ENCODE measurements at regions not wholly inside any gene's neighbourhood (a gene's known extent, or its start where the extent isn't known, plus 50 kb on each side); places are given as distances from the start of the nearest gene placed in this dataset.
A peak's percentile ranks its signal among the peaks of the same experiment; 100 is the strongest.
"Not testable (repeated sequence)": the region's sequence is repeated elsewhere in the genome, so short reads cannot be mapped to it uniquely, and the experiment has no call there.

DNA sequence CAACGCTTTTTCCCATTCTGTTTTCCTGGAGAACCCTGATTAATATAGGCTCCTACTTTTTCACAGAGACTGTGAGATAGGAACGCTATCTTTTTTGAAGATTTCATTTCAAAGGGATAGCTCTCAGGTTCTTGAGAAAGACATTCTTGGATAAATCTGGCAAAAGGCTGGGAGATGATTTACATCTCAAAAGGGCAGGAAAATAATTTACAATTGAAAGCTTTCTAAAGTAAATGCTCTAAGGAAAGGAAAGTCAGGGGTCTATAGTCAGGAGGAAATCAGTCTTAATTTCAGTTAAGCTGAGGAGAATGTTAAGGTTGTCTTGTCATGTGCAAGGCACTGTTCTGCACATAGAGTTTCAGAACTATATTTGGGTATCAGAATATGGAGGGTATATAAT, 278.8 kb downstream of the KIF20B start:
- Mint-ChIP-seq H3K9me3 (no peaks in the 10 kb centered on the region), H3K4me1 (peaks cover 6% of the 10 kb centered on the region), H3K27ac (no peak overlapping the region), H3K36me3 (ENCODE audit: low read depth) (no peaks in the 10 kb centered on the region), H3K27me3 (ENCODE audit: low read depth) (peaks cover 6% of the 10 kb centered on the region), H3K4me3 (no peak overlapping the region)
- no peak for TF ChIP-seq CTCF (IDR thresholded peaks at IDR 0.05; ENCODE audit: unreplicated experiment in 3 of 3)

DNA sequence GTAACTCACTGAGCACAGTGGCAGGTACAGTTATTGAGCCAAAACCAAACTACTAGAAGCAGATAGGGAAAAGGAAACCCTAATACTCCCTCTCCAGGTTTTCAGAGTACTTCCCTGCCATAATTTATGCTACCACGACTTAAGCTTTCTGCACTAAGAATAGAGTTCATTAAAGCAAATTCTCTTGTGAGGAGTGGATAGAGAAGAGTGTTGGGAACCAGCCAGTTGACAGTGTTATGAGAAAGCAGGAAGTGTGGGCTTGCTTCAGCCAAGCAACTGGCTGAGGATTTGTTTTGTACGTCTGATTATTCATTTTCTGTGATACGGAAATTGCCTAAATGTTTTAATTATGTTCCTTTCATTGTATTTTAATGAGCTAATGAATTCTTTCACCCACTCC, 280.5 kb downstream of the KIF20B start:
- Mint-ChIP-seq H3K9me3 (no peaks in the 10 kb centered on the region), H3K4me1 (peaks cover 6% of the 10 kb centered on the region), H3K4me3 (no peak overlapping the region), H3K27ac (peak overlapping the region in 1 of 3 experiments; percentile 50), H3K36me3 (ENCODE audit: low read depth) (no peaks in the 10 kb centered on the region), H3K27me3 (ENCODE audit: low read depth) (peaks cover 6% of the 10 kb centered on the region)
- no peak for TF ChIP-seq CTCF (IDR thresholded peaks at IDR 0.05; ENCODE audit: unreplicated experiment in 3 of 3)

- H3K9me3 Mint-ChIP-seq, result peaks cover 2% of the 10 kb centered on the region
- TF ChIP-seq CTCF (IDR thresholded peaks at IDR 0.05; ENCODE audit: unreplicated experiment in 3 of 3), result no peak
- peaks cover 6% of the 10 kb centered on the region for H3K4me1 Mint-ChIP-seq
- no peak overlapping the region for H3K4me3 Mint-ChIP-seq
- peak overlapping the region in 1 of 3 experiments; percentile 43 for H3K27ac Mint-ChIP-seq
- H3K27me3 Mint-ChIP-seq (ENCODE audit: low read depth), result no peaks in the 10 kb centered on the region
- no peaks in the 10 kb centered on the region for H3K36me3 Mint-ChIP-seq (ENCODE audit: low read depth)
These were observed 284.1 kb downstream of the KIF20B start for GRCh38 chr10:89985446-89985845.

DNA sequence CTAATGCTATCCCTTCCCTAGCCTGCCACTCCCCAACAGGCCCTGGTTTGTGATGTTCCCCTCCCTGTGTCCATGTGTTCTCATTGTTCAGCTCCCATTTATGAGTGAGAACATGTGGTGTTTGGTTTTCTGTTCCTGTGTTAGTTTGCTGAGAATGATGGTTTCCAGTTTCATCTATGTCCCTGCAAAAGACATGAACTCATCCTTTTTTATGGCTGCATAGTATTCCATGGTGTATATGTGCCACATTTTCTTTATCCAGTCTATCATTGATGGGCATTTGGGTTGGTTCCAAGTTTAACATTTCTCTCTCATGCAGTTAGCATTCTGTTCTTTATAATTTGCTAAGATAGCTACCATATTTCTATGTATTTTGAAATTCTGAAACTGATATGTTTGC, 287.0 kb downstream of the KIF20B start:
- not testable (repeated sequence) for H3K27me3 Mint-ChIP-seq (ENCODE audit: low read depth); H3K36me3 Mint-ChIP-seq (ENCODE audit: low read depth); H3K4me3 Mint-ChIP-seq; H3K27ac Mint-ChIP-seq; H3K4me1 Mint-ChIP-seq; H3K9me3 Mint-ChIP-seq

- Mint-ChIP-seq H3K4me3 (no peak overlapping the region), H3K27ac (no peak overlapping the region), H3K4me1 (no peaks in the 10 kb centered on the region), H3K27me3 (ENCODE audit: low read depth) (no peaks in the 10 kb centered on the region), H3K36me3 (ENCODE audit: low read depth) (no peaks in the 10 kb centered on the region), H3K9me3 (peaks cover 11% of the 10 kb centered on the region)
- no peak for TF ChIP-seq CTCF (IDR thresholded peaks at IDR 0.05; ENCODE audit: unreplicated experiment in 3 of 3)
These were observed 291.2 kb downstream of the KIF20B start for GRCh38 chr10:89992575-89992974.

GRCh38 chr10:90007226-90007625, 305.8 kb downstream of the KIF20B start:
- Mint-ChIP-seq H3K36me3 (ENCODE audit: low read depth) (no peaks in the 10 kb centered on the region), H3K4me3 (no peak overlapping the region), H3K27ac (no peak overlapping the region), H3K9me3 (peaks cover 8% of the 10 kb centered on the region), H3K27me3 (ENCODE audit: low read depth) (no peaks in the 10 kb centered on the region), H3K4me1 (no peaks in the 10 kb centered on the region)
- TF ChIP-seq CTCF (IDR thresholded peaks at IDR 0.05; ENCODE audit: unreplicated experiment in 3 of 3), result no peak

DNA sequence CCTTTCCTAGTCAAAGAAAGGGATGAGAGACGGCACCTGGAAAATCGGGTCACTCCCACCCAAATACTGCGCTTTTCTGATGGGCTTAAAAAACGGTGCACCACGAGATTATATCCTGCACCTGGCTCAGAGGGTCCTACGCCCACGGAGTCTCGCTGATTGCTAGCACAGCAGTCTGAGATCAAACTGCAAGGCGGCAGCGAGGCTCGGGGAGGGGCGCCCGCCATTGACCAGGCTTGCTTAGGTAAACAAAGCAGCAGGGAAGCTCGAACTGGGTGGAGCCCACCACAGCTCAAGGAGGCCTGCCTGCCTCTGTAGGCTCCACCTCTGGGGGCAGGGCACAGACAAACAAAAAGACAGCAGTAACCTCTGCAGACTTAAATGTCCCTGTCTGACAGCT, 309.9 kb downstream of the KIF20B start:
- H3K27ac Mint-ChIP-seq; H3K4me1 Mint-ChIP-seq; H3K4me3 Mint-ChIP-seq; H3K27me3 Mint-ChIP-seq (ENCODE audit: low read depth); H3K36me3 Mint-ChIP-seq (ENCODE audit: low read depth): not testable (repeated sequence)
- peaks cover 14% of the 10 kb centered on the region for H3K9me3 Mint-ChIP-seq
